ELR (cell line): ENCODE measurements at regions not wholly inside any gene's neighbourhood (a gene's known extent, or its start where the extent isn't known, plus 50 kb on each side); places are given as distances from the start of the nearest gene placed in this dataset.
"Not testable (repeated sequence)": the region's sequence is repeated elsewhere in the genome, so short reads cannot be mapped to it uniquely, and the experiment has no call there.

Experiments
- DNase-seq: peaks from one replicate; pipeline ENCODE4 v3.0.0-alpha.2; 2015; ENCODE audit warnings: low read depth

DNA sequence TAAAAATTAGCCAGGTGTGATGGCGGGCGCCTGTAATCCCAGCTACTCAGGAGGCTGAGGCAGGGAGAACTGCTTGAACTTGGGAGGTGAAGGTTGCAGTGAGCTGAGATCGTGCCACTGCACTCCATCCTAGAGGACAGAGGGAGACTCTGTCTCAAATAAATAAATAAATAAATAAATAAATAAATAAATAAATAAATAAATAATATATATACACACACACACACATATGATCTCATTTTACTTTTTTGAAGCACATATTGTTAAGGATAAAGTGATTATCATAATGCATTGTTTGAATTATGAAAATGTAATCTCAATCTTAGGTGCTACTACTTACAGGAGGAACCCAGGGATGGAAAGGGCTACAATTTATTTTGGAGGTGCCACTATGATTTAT lies 130.5 kb upstream of the PCDH7 start:
- DNase-seq: not testable (repeated sequence)

- peak; percentile 83 for DNase-seq
Measured at GRCh38 chr4:30600246-30601017, 119.7 kb upstream of the PCDH7 start.

GRCh38 chr4:30601070-30601865 lies 118.9 kb upstream of the PCDH7 start:
- no peak for DNase-seq

- DNase-seq: no peak
Measured at GRCh38 chr4:30605616-30606190, 114.5 kb upstream of the PCDH7 start.

DNA sequence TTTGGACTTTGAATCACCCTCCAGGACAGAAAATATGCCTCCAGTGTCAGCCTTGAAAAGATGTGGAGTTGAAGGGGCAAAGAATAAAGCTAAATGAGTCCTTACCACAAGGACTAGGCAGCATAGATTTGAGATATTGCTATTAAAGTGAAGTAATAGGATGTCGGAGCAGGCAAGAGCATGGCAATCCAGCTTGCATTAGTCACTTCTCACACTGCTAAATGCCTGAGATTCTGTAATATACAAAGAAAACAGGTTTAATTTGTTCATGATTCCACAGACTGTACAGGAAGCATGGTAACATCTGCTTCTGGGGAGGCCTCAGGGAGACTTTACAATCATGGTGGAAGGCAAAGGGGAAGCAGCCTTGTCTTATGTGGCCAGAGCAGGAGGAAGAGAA lies 109.8 kb upstream of the PCDH7 start:
- peak; percentile 22 for DNase-seq

- DNase-seq: no peak
Measured at GRCh38 chr4:30614771-30615170, 105.4 kb upstream of the PCDH7 start.

DNA sequence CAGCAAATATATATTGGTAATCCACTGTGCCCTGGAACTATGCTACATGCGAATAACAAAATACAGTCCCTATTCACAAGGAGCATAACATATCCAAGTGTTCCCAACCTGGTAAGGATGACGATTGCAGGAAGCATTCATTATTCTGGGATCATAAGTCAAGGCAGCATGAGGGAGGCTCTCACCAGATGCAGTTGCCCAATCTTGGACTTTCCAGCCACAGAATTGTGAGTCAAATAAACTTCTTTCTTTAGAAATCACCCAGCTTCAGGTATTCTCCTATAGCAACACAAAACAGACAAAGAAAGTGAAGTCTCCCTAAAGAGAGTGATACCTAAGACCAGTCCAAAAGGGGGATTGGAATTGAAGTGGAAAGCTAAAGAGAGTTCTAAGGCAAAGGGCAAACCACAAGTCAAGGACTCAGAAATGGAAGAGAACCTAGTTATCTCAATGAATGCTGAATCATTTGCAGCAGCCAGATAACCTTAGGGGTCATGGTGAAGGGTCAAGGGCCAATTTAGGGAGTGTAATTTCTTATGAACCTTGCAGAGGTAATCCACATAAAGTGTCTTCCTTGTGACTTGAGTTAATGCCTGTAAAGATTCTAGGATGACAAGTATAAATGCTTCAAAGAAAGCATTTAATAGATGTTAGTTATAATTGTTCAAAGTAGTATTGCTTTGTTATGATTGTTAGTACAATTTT lies 103.1 kb upstream of the PCDH7 start:
- peak; percentile 59 for DNase-seq

GRCh38 chr4:30617836-30618235 lies 102.3 kb upstream of the PCDH7 start:
- no peak for DNase-seq

DNA sequence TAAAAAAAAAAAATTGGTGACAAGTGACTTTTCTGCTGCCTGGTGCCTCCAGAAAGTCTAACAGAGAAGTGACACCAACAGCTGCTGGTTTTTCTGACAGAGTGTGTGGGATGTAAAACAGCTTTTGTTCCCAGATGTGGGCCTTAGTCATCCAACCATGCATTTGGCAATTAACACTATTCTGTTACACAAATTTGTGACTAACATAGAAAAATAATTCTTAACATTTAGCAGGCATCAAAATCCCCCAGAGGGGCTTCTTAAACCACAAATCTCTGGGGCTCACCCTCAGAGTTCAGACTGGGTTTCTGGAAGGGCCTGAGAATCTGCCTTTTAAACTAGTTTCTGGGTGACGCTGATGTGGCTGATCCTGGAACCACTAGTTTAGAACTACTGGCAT lies 100.5 kb upstream of the PCDH7 start:
- DNase-seq: no peak

- no peak for DNase-seq
Measured at GRCh38 chr4:30620711-30621110, 99.5 kb upstream of the PCDH7 start.

- DNase-seq: no peak
Measured at GRCh38 chr4:30630431-30630830, 89.7 kb upstream of the PCDH7 start.

- DNase-seq: no peak
Measured at GRCh38 chr4:30632751-30633150, 87.4 kb upstream of the PCDH7 start.

DNA sequence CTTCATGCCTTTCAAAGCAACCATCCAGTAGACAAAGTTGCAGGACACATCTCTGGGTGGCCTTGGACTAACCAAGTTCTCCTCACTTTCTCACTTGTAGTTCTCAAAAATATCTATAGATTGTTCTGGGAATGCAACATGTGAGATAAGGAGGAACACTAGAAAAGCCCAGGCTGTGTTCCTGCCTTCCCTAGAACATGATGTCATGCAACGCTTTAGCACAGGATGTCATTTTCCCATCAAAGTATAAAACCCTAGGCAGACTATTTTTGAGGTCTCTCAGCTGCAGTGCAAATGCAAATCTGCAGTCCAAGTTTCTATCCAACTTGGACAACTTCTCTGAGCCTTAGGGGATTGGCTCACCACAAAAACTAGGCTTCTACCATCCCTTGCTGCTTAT lies 78.8 kb upstream of the PCDH7 start:
- DNase-seq: no peak

DNA sequence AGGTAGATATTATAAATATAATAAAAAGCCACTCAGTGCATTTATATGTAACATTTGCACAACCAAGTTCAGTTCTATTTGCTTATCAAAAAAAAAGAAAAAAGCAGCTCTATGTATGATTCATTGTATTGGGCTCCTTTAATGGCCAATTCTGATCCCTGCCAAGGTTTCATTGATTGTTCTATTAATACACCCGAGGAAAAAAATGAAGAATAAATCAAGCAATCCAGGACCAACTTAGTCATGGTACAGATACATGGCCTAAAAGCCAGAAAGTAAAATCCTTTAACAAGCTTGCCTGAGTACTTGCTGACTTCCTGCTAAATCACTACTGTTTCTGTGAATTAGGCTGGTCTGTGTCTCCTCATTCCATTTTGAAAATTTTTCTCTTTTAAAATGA lies 77.6 kb upstream of the PCDH7 start:
- DNase-seq: no peak

GRCh38 chr4:30653291-30653690 lies 66.9 kb upstream of the PCDH7 start:
- DNase-seq: no peak

DNA sequence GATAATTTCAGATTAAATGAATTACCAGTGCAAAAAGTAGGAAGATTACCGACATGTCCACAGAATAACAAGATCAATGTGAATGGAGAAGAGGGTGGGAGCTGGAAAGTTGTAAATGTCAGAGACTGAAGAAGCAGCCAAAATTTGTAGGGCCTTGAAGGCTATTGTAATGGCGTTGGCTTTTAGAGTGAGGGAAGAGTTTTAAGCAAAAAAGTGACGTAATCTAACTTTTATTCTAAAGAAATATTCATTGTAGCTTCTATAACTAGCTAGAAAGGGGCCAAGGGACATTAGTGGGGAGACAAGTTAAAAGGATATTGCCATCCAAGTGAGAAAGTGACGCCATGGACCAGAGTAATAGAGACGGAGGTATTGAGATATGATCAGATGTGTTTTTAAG lies 63.3 kb upstream of the PCDH7 start:
- DNase-seq: no peak

- no peak for DNase-seq
Measured at GRCh38 chr4:30667919-30668318, 52.2 kb upstream of the PCDH7 start.

DNA sequence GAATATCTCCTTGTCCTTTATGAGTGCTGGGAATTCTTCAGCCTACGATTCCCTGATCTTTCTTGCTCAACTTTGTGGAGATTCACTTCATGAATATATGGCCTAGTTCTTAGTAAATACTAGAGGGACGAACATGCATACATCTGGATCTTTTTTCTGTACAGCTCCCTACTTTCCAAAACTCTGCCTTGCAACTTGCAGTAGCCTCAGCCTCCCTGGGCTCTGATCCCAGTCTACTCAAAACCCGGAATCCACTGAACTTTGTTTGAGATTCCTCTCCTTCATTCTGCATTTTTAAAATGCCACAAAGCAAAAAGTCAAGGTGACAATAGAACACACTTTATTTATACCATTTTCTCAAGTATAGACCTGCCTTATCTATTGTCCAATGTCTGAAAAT lies 50.0 kb upstream of the PCDH7 start:
- no peak for DNase-seq
